ENCODE measurements at regions not wholly inside any gene's neighbourhood (a gene's known extent, or its start where the extent isn't known, plus 50 kb on each side); places are given as distances from the start of the nearest gene placed in this dataset.
A peak's percentile ranks its signal among the peaks of the same experiment; 100 is the strongest.
"Not testable (repeated sequence)": the region's sequence is repeated elsewhere in the genome, so short reads cannot be mapped to it uniquely, and the experiment has no call there.

DNA sequence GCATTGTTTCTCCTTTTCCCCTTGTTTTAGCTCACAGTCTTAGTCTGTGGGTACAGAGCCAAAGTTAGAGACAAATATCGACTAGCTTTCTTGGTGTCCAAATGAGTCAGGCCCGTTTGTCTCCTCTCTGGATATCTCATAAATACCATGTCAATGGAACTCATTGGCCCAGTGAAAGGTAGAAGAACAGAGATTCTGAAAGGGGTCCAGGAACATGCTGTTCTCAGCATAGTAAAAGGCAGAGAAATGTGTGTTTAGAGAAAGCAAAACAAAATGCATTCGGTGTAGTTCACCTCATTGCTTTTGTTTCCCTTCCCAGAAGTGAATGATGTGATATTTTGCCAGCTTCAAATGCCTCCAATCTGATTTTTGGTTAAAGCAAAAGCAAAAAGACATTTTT, 238.6 kb upstream of the SLC8A1 start:
- no peak overlapping the region for H3K4me3 ChIP-seq
- no peak for DNase-seq

GRCh38 chr2:40700231-40700954, 248.5 kb upstream of the SLC8A1 start:
- no peak overlapping the region for H3K27ac ChIP-seq
- no peak for DNase-seq
- H3K4me3 ChIP-seq = no peak overlapping the region
- no peaks in the 10 kb centered on the region for H3K36me3 ChIP-seq
- no peaks in the 10 kb centered on the region for H3K4me1 ChIP-seq
- H3K27me3 ChIP-seq = no peaks in the 10 kb centered on the region
- no peaks in the 10 kb centered on the region for H3K9me3 ChIP-seq (replicated peaks)

More for the DNA sequence above, 238.6 kb upstream of the SLC8A1 start:
- Histone ChIP-seq H3K27ac (no peak overlapping the region), H3K4me1 (no peaks in the 10 kb centered on the region), H3K27me3 (peaks cover 5% of the 10 kb centered on the region; the same call in 1 of the 2 replicates), H3K36me3 (no peaks in the 10 kb centered on the region), H3K9me3 (replicated peaks) (no peaks in the 10 kb centered on the region)

- not testable (repeated sequence) for H3K9me3 ChIP-seq (replicated peaks); DNase-seq; H3K36me3 ChIP-seq; H3K4me3 ChIP-seq; H3K4me1 ChIP-seq; H3K27me3 ChIP-seq; H3K27ac ChIP-seq
These were observed 260.5 kb upstream of the SLC8A1 start for GRCh38 chr2:40712197-40712894.

DNA sequence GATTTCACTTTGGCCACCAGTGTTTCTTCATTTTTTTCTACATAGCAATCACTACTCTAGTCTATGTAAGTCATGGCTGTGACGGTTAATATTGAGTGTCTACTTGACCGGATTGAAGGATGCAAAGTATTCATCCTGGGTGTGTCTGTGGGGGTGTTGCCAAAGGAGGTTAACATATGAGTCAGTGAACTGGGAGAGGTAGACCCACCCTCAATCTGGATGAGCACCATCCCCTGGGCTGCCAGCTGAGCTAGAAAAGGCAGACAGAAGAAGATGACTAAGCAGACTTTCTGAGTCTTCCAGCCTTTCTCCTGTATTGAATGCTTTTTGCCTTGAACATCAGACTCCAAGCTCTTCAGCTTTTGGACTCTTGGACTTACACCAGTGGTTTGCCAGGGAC, 265.0 kb upstream of the SLC8A1 start:
- Histone ChIP-seq H3K27me3 (no peaks in the 10 kb centered on the region), H3K27ac (no peak overlapping the region), H3K4me3 (no peak overlapping the region), H3K36me3 (no peaks in the 10 kb centered on the region), H3K9me3 (replicated peaks) (no peaks in the 10 kb centered on the region), H3K4me1 (no peaks in the 10 kb centered on the region)
- DNase-seq = peak in 1 of 2 experiments; percentile 7

DNA sequence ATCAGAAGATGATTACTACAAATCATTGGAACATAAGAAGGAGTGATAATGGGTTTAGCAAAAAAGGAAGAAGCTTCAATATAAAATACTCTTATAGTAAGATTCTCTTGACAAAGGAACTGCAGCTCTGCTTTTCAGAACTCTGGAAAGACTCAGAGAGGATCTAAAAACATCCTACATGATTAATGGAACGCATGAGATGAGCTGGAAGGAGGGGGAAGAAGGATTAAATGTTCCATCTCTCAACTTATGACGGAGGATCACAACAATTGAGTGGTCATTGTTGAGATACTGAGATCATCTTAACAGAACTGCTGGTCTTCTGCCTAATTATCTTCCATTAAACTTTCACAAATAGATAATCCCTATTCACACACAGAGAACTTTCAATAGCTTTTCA, 267.5 kb upstream of the SLC8A1 start:
- no peaks in the 10 kb centered on the region for H3K27me3 ChIP-seq
- H3K4me3 ChIP-seq = no peak overlapping the region
- no peak overlapping the region for H3K27ac ChIP-seq
- no peaks in the 10 kb centered on the region for H3K36me3 ChIP-seq
- no peaks in the 10 kb centered on the region for H3K9me3 ChIP-seq (replicated peaks)
- DNase-seq = no peak
- H3K4me1 ChIP-seq = no peaks in the 10 kb centered on the region

- Histone ChIP-seq H3K27ac (no peak overlapping the region), H3K9me3 (replicated peaks) (no peaks in the 10 kb centered on the region), H3K36me3 (no peaks in the 10 kb centered on the region), H3K4me3 (no peak overlapping the region), H3K4me1 (no peaks in the 10 kb centered on the region), H3K27me3 (no peaks in the 10 kb centered on the region)
- DNase-seq = peak in 1 of 2 experiments; percentile 12
These were observed 269.7 kb upstream of the SLC8A1 start for GRCh38 chr2:40721595-40721994.

DNA sequence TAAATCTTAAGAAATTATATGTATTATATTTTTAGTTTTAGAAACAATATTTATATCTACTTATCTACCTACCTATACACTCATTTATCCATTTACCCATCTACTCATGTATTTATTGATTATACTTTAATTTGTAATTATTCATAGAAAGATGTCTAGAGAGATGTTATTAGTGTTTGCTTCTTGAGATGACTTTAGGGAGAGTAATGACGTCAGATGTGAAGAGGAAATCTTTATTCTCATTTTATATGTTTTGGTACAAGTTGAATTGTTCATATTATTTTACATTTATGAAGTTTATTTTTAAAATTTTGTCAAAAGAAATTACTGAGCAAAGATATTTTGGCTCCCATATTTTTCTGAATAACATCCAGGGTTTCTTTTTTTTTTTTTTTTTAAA, 271.3 kb upstream of the SLC8A1 start:
- Histone ChIP-seq H3K9me3 (replicated peaks) (no peaks in the 10 kb centered on the region), H3K27ac (no peak overlapping the region), H3K36me3 (no peaks in the 10 kb centered on the region), H3K4me1 (no peaks in the 10 kb centered on the region), H3K4me3 (no peak overlapping the region), H3K27me3 (no peaks in the 10 kb centered on the region)
- DNase-seq = no peak

DNA sequence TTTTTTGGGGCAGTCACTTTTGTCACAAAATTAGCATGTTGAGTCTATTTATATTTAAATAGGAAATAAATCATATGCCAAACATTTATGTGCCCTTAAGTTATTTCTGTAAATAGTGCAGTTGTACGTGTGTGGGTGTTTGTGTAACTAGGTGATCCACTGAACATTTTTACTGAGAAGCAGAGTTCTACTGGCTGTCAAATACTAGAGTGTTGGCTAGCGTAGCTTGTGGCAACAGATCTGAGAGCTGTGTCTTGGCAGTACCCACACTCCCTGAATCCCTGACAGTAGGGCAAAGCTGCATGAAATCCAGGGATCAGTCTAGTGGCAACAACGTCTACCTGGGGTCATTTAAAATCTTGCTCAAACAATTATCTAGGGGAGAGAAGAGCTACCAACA, 273.1 kb upstream of the SLC8A1 start:
- Histone ChIP-seq H3K9me3 (replicated peaks) (no peaks in the 10 kb centered on the region), H3K27me3 (no peaks in the 10 kb centered on the region), H3K36me3 (no peaks in the 10 kb centered on the region), H3K27ac (no peak overlapping the region), H3K4me1 (no peaks in the 10 kb centered on the region), H3K4me3 (no peak overlapping the region)
- no peak for DNase-seq

GRCh38 chr2:40725950-40726349, 274.1 kb upstream of the SLC8A1 start:
- H3K9me3 ChIP-seq (replicated peaks) = no peaks in the 10 kb centered on the region
- H3K36me3 ChIP-seq = no peaks in the 10 kb centered on the region
- no peak overlapping the region for H3K4me3 ChIP-seq
- DNase-seq = no peak
- no peaks in the 10 kb centered on the region for H3K27me3 ChIP-seq
- no peak overlapping the region for H3K27ac ChIP-seq
- H3K4me1 ChIP-seq = no peaks in the 10 kb centered on the region

DNA sequence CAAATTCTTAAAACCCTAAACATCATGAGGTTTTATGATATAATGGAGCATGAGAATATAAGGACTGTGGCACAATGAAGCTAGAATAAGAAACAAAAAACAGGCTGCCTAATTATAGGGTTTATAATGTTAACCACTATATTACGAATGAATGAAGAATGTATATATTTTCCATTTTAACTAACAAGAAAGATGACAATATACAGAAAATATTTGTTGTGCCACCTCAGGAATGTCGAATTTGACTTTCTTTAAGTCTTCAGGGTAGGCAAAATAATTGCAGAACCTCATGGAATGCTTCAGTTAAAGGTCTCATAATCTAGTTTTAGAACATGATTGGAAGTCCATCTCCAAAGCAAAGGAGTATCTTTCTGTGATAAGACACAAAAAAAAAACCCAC, 282.9 kb upstream of the SLC8A1 start:
- H3K9me3 ChIP-seq (replicated peaks) = no peaks in the 10 kb centered on the region
- no peaks in the 10 kb centered on the region for H3K36me3 ChIP-seq
- peak in 1 of 2 experiments; percentile 18 for DNase-seq
- H3K4me3 ChIP-seq = no peak overlapping the region
- H3K27ac ChIP-seq = peak overlapping the region; percentile 34
- H3K27me3 ChIP-seq = no peaks in the 10 kb centered on the region
- peaks cover 11% of the 10 kb centered on the region for H3K4me1 ChIP-seq

GRCh38 chr2:40737180-40737579, 285.3 kb upstream of the SLC8A1 start:
- no peaks in the 10 kb centered on the region for H3K9me3 ChIP-seq (replicated peaks)
- H3K27ac ChIP-seq = no peak overlapping the region
- H3K4me3 ChIP-seq = no peak overlapping the region
- H3K36me3 ChIP-seq = no peaks in the 10 kb centered on the region
- peaks cover 11% of the 10 kb centered on the region for H3K4me1 ChIP-seq
- no peak for DNase-seq
- H3K27me3 ChIP-seq = no peaks in the 10 kb centered on the region

GRCh38 chr2:40740419-40740818, 288.5 kb upstream of the SLC8A1 start:
- H3K9me3 ChIP-seq (replicated peaks) = no peaks in the 10 kb centered on the region
- no peak overlapping the region for H3K4me3 ChIP-seq
- H3K27ac ChIP-seq = no peak overlapping the region
- peaks cover 2% of the 10 kb centered on the region; the same call in 1 of the 2 replicates for H3K4me1 ChIP-seq
- no peaks in the 10 kb centered on the region for H3K27me3 ChIP-seq
- no peak for DNase-seq
- H3K36me3 ChIP-seq = no peaks in the 10 kb centered on the region

DNA sequence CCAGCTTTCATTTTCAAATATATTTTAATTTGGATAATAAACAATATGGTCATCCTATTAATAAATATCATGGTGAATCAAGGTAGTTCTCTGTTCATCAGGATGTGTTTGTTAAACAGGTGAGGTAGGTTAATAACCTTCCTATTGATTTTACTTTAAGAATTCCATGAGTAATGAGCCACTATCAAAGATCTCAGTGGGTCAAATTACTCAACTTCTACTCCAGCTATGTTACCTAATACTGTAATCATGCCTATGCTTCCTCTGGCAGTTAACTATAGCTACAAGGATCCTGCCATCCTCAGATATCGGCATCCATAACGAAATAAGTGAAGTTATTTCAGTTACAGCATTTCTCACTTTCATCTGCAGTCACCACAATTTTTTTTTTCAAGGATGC, 289.6 kb upstream of the SLC8A1 start:
- Histone ChIP-seq H3K4me3 (no peak overlapping the region), H3K27ac (no peak overlapping the region), H3K27me3 (no peaks in the 10 kb centered on the region), H3K9me3 (replicated peaks) (no peaks in the 10 kb centered on the region), H3K36me3 (no peaks in the 10 kb centered on the region), H3K4me1 (peaks cover 4% of the 10 kb centered on the region; the same call in 1 of the 2 replicates)
- DNase-seq = no peak

- Histone ChIP-seq H3K4me1 (peaks cover 4% of the 10 kb centered on the region; the same call in 1 of the 2 replicates), H3K4me3 (no peak overlapping the region), H3K36me3 (no peaks in the 10 kb centered on the region), H3K27ac (no peak overlapping the region), H3K27me3 (no peaks in the 10 kb centered on the region), H3K9me3 (replicated peaks) (no peaks in the 10 kb centered on the region)
- DNase-seq = peak; percentile 70 to 79
These were observed 294.3 kb upstream of the SLC8A1 start for GRCh38 chr2:40746191-40746590.

DNA sequence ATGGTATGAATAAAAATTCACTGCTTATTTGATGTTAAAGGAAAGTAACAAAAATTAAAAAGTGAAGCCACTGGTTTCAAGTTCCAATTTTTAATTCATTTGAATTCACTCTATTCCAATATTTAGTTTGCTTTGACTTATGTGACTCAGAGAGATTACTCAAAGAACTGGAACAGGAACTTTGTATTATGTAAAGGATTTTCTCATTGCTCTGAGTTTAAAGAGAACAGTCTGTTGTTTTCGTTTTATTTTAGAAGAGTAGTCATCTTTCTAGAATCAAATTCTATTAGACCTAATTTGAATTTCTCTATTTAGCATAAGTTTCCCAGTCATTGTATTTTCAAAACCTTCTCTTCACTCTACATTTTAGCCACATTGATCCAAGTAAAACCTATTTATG, 300.1 kb upstream of the SLC8A1 start:
- H3K36me3 ChIP-seq = no peaks in the 10 kb centered on the region
- H3K4me1 ChIP-seq = no peaks in the 10 kb centered on the region
- no peaks in the 10 kb centered on the region for H3K27me3 ChIP-seq
- H3K4me3 ChIP-seq = no peak overlapping the region
- no peaks in the 10 kb centered on the region for H3K9me3 ChIP-seq (replicated peaks)
- no peak overlapping the region for H3K27ac ChIP-seq
- DNase-seq = no peak

DNA sequence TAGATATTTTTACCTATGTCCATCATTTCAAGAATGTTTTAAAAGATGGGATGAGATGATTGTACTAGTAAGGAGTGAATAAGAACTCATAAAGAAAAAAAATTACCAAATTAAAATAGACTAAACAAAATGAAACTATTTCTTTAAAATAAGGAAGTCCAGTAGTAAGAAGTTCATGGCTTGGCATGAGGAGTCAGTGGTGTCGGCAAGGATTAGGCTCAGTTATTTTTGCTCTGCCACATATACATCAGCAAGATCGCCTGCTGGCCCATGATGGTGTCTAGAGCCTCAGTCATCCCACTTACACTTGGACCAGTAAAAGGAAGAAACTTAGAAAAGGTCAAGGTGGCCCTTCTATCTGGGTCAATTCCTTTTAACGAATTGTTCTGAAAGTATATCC, 300.9 kb upstream of the SLC8A1 start:
- no peak for DNase-seq
- no peak overlapping the region for H3K27ac ChIP-seq
- H3K27me3 ChIP-seq = no peaks in the 10 kb centered on the region

More for the DNA sequence above, 300.9 kb upstream of the SLC8A1 start:
- Histone ChIP-seq H3K4me1 (no peaks in the 10 kb centered on the region), H3K4me3 (no peak overlapping the region), H3K36me3 (no peaks in the 10 kb centered on the region), H3K9me3 (replicated peaks) (no peaks in the 10 kb centered on the region)
